ENCODE measurements at regions not wholly inside any gene's neighbourhood (a gene's known extent, or its start where the extent isn't known, plus 50 kb on each side); places are given as distances from the start of the nearest gene placed in this dataset.

- TF ChIP-seq REST (IDR thresholded peaks at IDR 0.05) (no peak), EGR1 (IDR thresholded peaks at IDR 0.05; ENCODE audit: low read depth in 2 of 2) (no peak), HNF4G (IDR thresholded peaks at IDR 0.05) (no peak), RAD21 (IDR thresholded peaks at IDR 0.05) (no peak), YY1 (IDR thresholded peaks at IDR 0.05) (no peak), JUND (IDR thresholded peaks at IDR 0.05) (no peak), ZBTB33 (IDR thresholded peaks at IDR 0.05) (no peak), CTCF (IDR thresholded peaks at IDR 0.05; ENCODE audit: low read depth, low read length, missing input control) (no peak), RXRA (IDR thresholded peaks at IDR 0.05) (no peak), FOXA2 (IDR thresholded peaks at IDR 0.05) (no peak), FOXA1 (IDR thresholded peaks at IDR 0.05) (no peak), HNF4A (conservative IDR thresholded peaks at IDR 0.05) (no peak), SP1 (IDR thresholded peaks at IDR 0.05) (no peak), GABPA (IDR thresholded peaks at IDR 0.05 in 1 of 2, conservative IDR thresholded peaks at IDR 0.05 in 1 of 2) (no peak), TAF1 (conservative IDR thresholded peaks at IDR 0.05) (no peak)
- TF ChIP-seq, protein P1, sequence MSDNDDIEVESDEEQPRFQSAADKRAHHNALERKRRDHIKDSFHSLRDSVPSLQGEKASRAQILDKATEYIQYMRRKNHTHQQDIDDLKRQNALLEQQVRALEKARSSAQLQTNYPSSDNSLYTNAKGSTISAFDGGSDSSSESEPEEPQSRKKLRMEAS (IDR thresholded peaks at IDR 0.05), result no peak
- no peak overlapping the region for H3K27ac ChIP-seq (ENCODE audit: low read depth in 1 of 2, low read length in 2 of 2)
- no peak overlapping the region for H3K4me3 ChIP-seq (ENCODE audit: low read depth in 1 of 3, low read length in 3 of 3)
- H3K36me3 ChIP-seq (ENCODE audit: control insufficient read depth in 4 of 4, insufficient read depth in 3 of 4, low read depth in 1 of 4, low read length in 3 of 4), result no peaks in the 10 kb centered on the region
- 84% methylated on average over 8 of the region's 8 CpGs for WGBS
- no peaks in the 10 kb centered on the region for H3K27me3 ChIP-seq (ENCODE audit: control insufficient read depth in 4 of 4, insufficient read depth in 4 of 4, low read length in 3 of 4)
- no peak overlapping the region for H3K9ac ChIP-seq (ENCODE audit: low read depth in 1 of 2, low read length in 2 of 2)
- no peaks in the 10 kb centered on the region for H3K4me1 ChIP-seq (ENCODE audit: control insufficient read depth in 4 of 4, insufficient read depth in 4 of 4, low read length in 3 of 4)
- DNase-seq (ENCODE audit: low spot score), result no peak
- H3K9me3 ChIP-seq (ENCODE audit: control insufficient read depth in 4 of 4, low read length in 3 of 4), result no peaks in the 10 kb centered on the region
Observed at GRCh38 chr20:51953731-51954340, 151.5 kb upstream of the SALL4 start.

DNA sequence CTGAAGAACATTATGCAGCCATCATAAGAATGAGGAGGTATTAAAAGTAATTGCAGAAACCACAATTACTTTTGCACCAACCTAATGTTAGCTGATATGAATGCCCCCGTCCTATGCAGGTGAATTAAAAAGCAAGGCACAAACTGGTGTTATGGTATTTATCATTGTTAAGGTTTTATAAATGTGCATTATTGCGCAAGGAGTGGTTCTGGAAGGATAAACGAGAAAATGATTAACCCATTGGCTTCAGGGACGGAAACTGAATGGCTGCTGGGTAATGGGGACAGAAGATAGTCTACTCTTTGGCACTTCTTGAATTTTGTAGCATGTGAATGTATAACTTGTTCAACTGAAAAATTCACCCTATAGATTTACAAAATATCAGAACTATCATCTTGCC lies 148.6 kb upstream of the SALL4 start:
- DNase-seq (ENCODE audit: low spot score), result no peak
- no peak for TF ChIP-seq JUND (IDR thresholded peaks at IDR 0.05)
- TF ChIP-seq YY1 (IDR thresholded peaks at IDR 0.05), result no peak
- TF ChIP-seq RAD21 (IDR thresholded peaks at IDR 0.05), result no peak
- no peak for TF ChIP-seq TAF1 (conservative IDR thresholded peaks at IDR 0.05)
- TF ChIP-seq HNF4G (IDR thresholded peaks at IDR 0.05), result no peak
- Histone ChIP-seq H3K27me3 (ENCODE audit: control insufficient read depth in 4 of 4, insufficient read depth in 4 of 4, low read length in 3 of 4) (no peaks in the 10 kb centered on the region), H3K27ac (ENCODE audit: low read depth in 1 of 2, low read length in 2 of 2) (no peak overlapping the region), H3K4me3 (ENCODE audit: low read depth in 1 of 3, low read length in 3 of 3) (no peak overlapping the region), H3K9me3 (ENCODE audit: control insufficient read depth in 4 of 4, low read length in 3 of 4) (no peaks in the 10 kb centered on the region), H3K4me1 (ENCODE audit: control insufficient read depth in 4 of 4, insufficient read depth in 4 of 4, low read length in 3 of 4) (no peaks in the 10 kb centered on the region), H3K9ac (ENCODE audit: low read depth in 1 of 2, low read length in 2 of 2) (no peak overlapping the region), H3K36me3 (ENCODE audit: control insufficient read depth in 4 of 4, insufficient read depth in 3 of 4, low read depth in 1 of 4, low read length in 3 of 4) (no peaks in the 10 kb centered on the region)
- 73% methylated on average over 4 of the region's 4 CpGs for WGBS

Measured in liver (tissue), 8 donors.